SIG-M5 treated with dmso at 0.1 percent for 504 hours (cell line): ENCODE measurements at regions not wholly inside any gene's neighbourhood (a gene's known extent, or its start where the extent isn't known, plus 50 kb on each side); places are given as distances from the start of the nearest gene placed in this dataset.
"Not testable (repeated sequence)": the region's sequence is repeated elsewhere in the genome, so short reads cannot be mapped to it uniquely, and the experiment has no call there.

Experiments
- DNase-seq: peaks from one replicate; lab custom pipeline; 2025; ENCODE audit not compliant: unreplicated experiment; lab: John Stamatoyannopoulos, UW

- DNase-seq, result no peak
Observed at GRCh38 chr9:85162822-85163221, 493.3 kb downstream of the NTRK2 start.

GRCh38 chr9:85160944-85161343, 491.4 kb downstream of the NTRK2 start:
- not testable (repeated sequence) for DNase-seq

- no peak for DNase-seq
Observed at GRCh38 chr9:85158512-85158911, 489.0 kb downstream of the NTRK2 start.

GRCh38 chr9:85157772-85158171, 488.2 kb downstream of the NTRK2 start:
- no peak for DNase-seq

- DNase-seq, result no peak
Observed at GRCh38 chr9:85156652-85157051, 487.1 kb downstream of the NTRK2 start.

GRCh38 chr9:85155352-85155751, 485.8 kb downstream of the NTRK2 start:
- DNase-seq, result no peak

GRCh38 chr9:85151741-85152140, 482.2 kb downstream of the NTRK2 start:
- no peak for DNase-seq

- DNase-seq, result no peak
Observed at GRCh38 chr9:85151162-85151561, 481.6 kb downstream of the NTRK2 start.

- DNase-seq, result no peak
Observed at GRCh38 chr9:85147046-85147640, 477.6 kb downstream of the NTRK2 start.

- peak; percentile 13 for DNase-seq
Observed at GRCh38 chr9:85142968-85143367, 473.4 kb downstream of the NTRK2 start.

- no peak for DNase-seq
Observed at GRCh38 chr9:85142496-85142911, 473.0 kb downstream of the NTRK2 start.

- no peak for DNase-seq
Observed at GRCh38 chr9:85137696-85138095, 468.2 kb downstream of the NTRK2 start.

- no peak for DNase-seq
Observed at GRCh38 chr9:85136987-85137386, 467.5 kb downstream of the NTRK2 start.

- DNase-seq, result no peak
Observed at GRCh38 chr9:85136507-85136906, 467.0 kb downstream of the NTRK2 start.

GRCh38 chr9:85130764-85131163, 461.2 kb downstream of the NTRK2 start:
- no peak for DNase-seq

- no peak for DNase-seq
Observed at GRCh38 chr9:85130260-85130659, 460.7 kb downstream of the NTRK2 start.

- no peak for DNase-seq
Observed at GRCh38 chr9:85129514-85129913, 460.0 kb downstream of the NTRK2 start.

GRCh38 chr9:85118990-85119755, 449.6 kb downstream of the NTRK2 start:
- DNase-seq, result no peak

GRCh38 chr9:85117831-85118230, 448.3 kb downstream of the NTRK2 start:
- no peak for DNase-seq

- DNase-seq, result no peak
Observed at GRCh38 chr9:85115473-85115872, 445.9 kb downstream of the NTRK2 start.

GRCh38 chr9:85114799-85115198, 445.3 kb downstream of the NTRK2 start:
- DNase-seq, result no peak

GRCh38 chr9:85112933-85113418, 443.4 kb downstream of the NTRK2 start:
- no peak for DNase-seq

GRCh38 chr9:85112391-85112790, 442.9 kb downstream of the NTRK2 start:
- DNase-seq, result no peak
